B cell (primary cell): ENCODE measurements at regions not wholly inside any gene's neighbourhood (a gene's known extent, or its start where the extent isn't known, plus 50 kb on each side); places are given as distances from the start of the nearest gene placed in this dataset.

ENCODE experiments used
- ATAC-seq: fragments of 200-7000 bp; cut with Tn5 transposase; one replicate; pipeline ENCODE4 v1.10.0; 2021; ENCODE audit warnings: low read depth, mild to moderate bottlenecking, moderate number of reproducible peaks, moderate library complexity
- CTCF ChIA-PET: fragments of 350-600 bp; sonication (Branson Sonifier 250); formaldehyde crosslinking; loops from one replicate; lab custom pipeline; 2021; ENCODE audit warnings: antibody characterized with exemption, inconsistent platforms; lab: Charles Lee
- POLR2A ChIA-PET: fragments of 350-600 bp; sonication (Branson Sonifier 250); formaldehyde crosslinking; loops from one replicate; lab custom pipeline; 2021; ENCODE audit warnings: antibody characterized with exemption; lab: Charles Lee
- DNase-seq: peaks from one replicate; pipeline ENCODE4 v3.0.0; 2013
- H2AFZ ChIP-seq: 2 replicates; pipeline ENCODE4 v1.6.1; 2012; ENCODE audit warnings: mild to moderate bottlenecking, low read depth, low read length; ENCODE audit not compliant: insufficient read depth, poor library complexity, severe bottlenecking
- H3K27ac ChIP-seq, 2 donors: 1 replicate in 1 of 2; 2 replicates in 1 of 2; pipeline ENCODE4 v1.5.1; 2012 to 2013; ENCODE audit warnings: low read length in 2 of 2, mild to moderate bottlenecking in 2 of 2, moderate library complexity in 1 of 2
- H3K27me3 ChIP-seq, 4 experiments: fragments of 200-600 bp in 1 of 4; sonication (generic) in 1 of 4; replicated peaks in 1 of 4; 1 replicate in 2 of 4; 2 replicates in 2 of 4; pipeline versions ENCODE4 v1.6.1 to v1.7.0; 2013 to 2016; ENCODE audit warnings: low read length in 3 of 4, mild to moderate bottlenecking in 2 of 4, mixed read lengths in 1 of 4, moderate library complexity in 1 of 4; ENCODE audit not compliant: insufficient read depth in 4 of 4, control insufficient read depth in 3 of 4; ENCODE audit errors: control extremely low read depth in 1 of 4
- H3K36me3 ChIP-seq, 2 experiments: replicated peaks in 1 of 2; 1 replicate in 1 of 2; 2 replicates in 1 of 2; pipeline versions ENCODE4 v1.6.1 to v1.7.1; 2013; ENCODE audit warnings: low read length in 1 of 2; ENCODE audit not compliant: insufficient read depth in 2 of 2, control insufficient read depth in 1 of 2; ENCODE audit errors: control extremely low read depth in 1 of 2, extremely low read depth in 1 of 2
- H3K4me1 ChIP-seq, 2 donors: fragments of 200-600 bp in 1 of 2; sonication (generic) in 1 of 2; 1 replicate in 1 of 2; 2 replicates in 1 of 2; pipeline versions ENCODE4 v1.5.1 to v1.6.1; 2013 to 2017; ENCODE audit warnings: low read length in 2 of 2; ENCODE audit not compliant: control insufficient read depth in 2 of 2, insufficient read depth in 2 of 2
- H3K4me2 ChIP-seq: replicated peaks from 2 replicates; pipeline ENCODE3; 2012; ENCODE audit warnings: mild to moderate bottlenecking, low read depth, low read length; ENCODE audit not compliant: poor library complexity, severe bottlenecking
- H3K4me3 ChIP-seq, 5 experiments: fragments of 200-600 bp in 1 of 5; sonication (generic) in 1 of 5; 1 replicate in 3 of 5; 2 replicates in 2 of 5; pipeline versions ENCODE4 v1.5.1 to v1.7.0; 2011 to 2016; ENCODE audit warnings: low read length in 4 of 5, mild to moderate bottlenecking in 4 of 5, low read depth in 2 of 5, control low read depth in 1 of 5, moderate library complexity in 1 of 5; ENCODE audit not compliant: insufficient read depth in 1 of 5; ENCODE audit errors: control extremely low read depth in 1 of 5, extremely low read depth in 1 of 5
- H3K79me2 ChIP-seq: fragments of 200-600 bp; sonication (generic); one replicate; pipeline ENCODE4 v1.6.0; 2016; ENCODE audit warnings: low read length; ENCODE audit not compliant: control insufficient read depth, insufficient read depth
- H3K9ac ChIP-seq: fragments of 200-600 bp; sonication (generic); 2 replicates; pipeline ENCODE4 v1.6.1; 2017; ENCODE audit warnings: mild to moderate bottlenecking, low read length, moderate library complexity
- H3K9me3 ChIP-seq, 3 donors: one replicate each; pipeline versions ENCODE4 v1.6.1 to v1.7.1; 2013; ENCODE audit warnings: low read length in 2 of 3; ENCODE audit not compliant: control insufficient read depth in 2 of 3, insufficient read depth in 1 of 3; ENCODE audit errors: control extremely low read depth in 1 of 3
- H4K20me1 ChIP-seq: 2 replicates; pipeline ENCODE4 v1.6.0; 2012; ENCODE audit warnings: mild to moderate bottlenecking, low read length; ENCODE audit not compliant: insufficient read depth, control insufficient read depth, poor library complexity, severe bottlenecking
- H3K27ac Mint-ChIP-seq: one replicate; pipeline ENCODE4 v1.8.0; 2021; ENCODE audit warnings: mixed read lengths
- H3K27me3 Mint-ChIP-seq: one replicate; pipeline ENCODE4 v1.8.0; 2021; ENCODE audit warnings: mixed read lengths
- H3K4me1 Mint-ChIP-seq: one replicate; pipeline ENCODE4 v1.8.0; 2021; ENCODE audit warnings: mixed read lengths
- H3K4me3 Mint-ChIP-seq: one replicate; pipeline ENCODE4 v1.8.0; 2021; ENCODE audit warnings: mixed read lengths
- H3K9me3 Mint-ChIP-seq: one replicate; pipeline ENCODE4 v1.8.0; 2022; ENCODE audit warnings: mixed read lengths; ENCODE audit not compliant: insufficient read depth
- EZH2 ChIP-seq: IDR thresholded peaks from 2 replicates; pipeline ENCODE4 v1.6.1; 2012; ENCODE audit warnings: borderline replicate concordance, low read depth, mild to moderate bottlenecking, moderate library complexity, low read length; ENCODE audit not compliant: insufficient read depth, poor library complexity, severe bottlenecking
- WGBS: methylation state at CpG from one replicate; pipeline ENCODE4 v1.1.5; 2013; ENCODE audit warnings: missing lambda C conversion rate; ENCODE audit not compliant: insufficient coverage; 5-methylcytosine and 5-hydroxymethylcytosine counted together
- intact Hi-C: fragments of 100-400 bp; cut with micrococcal nuclease; formaldehyde crosslinking; loops from one replicate; pipeline ENCODE4 v1.10.0; 2022
- TF ChIP-seq, protein P1 (sequence below): fragments of 200-600 bp; IDR thresholded peaks from one replicate; pipeline ENCODE4 v1.8.0; 2022; ENCODE audit warnings: antibody characterized with exemption, mild to moderate bottlenecking

DNA sequence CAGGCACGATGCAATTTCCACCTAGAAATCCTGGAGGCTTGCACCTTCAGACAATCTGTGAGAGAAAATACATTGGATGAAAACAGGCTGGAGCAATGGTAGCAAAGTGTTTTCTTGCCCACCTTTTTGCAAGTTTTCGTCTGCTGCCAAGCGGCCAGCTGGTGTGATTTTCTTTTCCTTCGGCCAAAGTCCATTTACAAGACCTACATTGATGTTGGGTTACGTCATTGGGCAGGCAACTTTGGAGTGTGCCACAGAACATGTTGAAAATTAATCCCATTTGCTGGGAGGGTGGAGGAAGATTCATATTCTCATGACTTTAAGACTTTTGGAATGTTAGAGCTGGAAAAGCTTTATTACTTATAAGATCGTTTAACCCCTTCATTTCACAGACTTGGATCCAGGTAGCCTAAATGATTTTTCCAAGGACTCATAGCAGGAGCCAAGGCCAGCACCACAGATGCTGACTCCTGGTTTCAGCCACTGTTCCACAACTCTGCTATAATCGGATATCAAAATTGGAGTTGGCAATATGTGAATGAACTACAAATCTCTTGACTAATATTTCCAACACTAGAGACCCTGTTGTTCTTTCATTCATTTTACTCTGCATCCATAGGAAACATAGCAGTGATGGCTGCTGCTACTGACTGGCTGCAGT, 352.1 kb downstream of the RND3 start:
- DNase-seq (no peak), ATAC-seq (no peak)
- H3K36me3 ChIP-seq: no peaks in the 10 kb centered on the region
- TF ChIP-seq, protein P1, sequence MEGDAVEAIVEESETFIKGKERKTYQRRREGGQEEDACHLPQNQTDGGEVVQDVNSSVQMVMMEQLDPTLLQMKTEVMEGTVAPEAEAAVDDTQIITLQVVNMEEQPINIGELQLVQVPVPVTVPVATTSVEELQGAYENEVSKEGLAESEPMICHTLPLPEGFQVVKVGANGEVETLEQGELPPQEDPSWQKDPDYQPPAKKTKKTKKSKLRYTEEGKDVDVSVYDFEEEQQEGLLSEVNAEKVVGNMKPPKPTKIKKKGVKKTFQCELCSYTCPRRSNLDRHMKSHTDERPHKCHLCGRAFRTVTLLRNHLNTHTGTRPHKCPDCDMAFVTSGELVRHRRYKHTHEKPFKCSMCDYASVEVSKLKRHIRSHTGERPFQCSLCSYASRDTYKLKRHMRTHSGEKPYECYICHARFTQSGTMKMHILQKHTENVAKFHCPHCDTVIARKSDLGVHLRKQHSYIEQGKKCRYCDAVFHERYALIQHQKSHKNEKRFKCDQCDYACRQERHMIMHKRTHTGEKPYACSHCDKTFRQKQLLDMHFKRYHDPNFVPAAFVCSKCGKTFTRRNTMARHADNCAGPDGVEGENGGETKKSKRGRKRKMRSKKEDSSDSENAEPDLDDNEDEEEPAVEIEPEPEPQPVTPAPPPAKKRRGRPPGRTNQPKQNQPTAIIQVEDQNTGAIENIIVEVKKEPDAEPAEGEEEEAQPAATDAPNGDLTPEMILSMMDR: no peak
- no peaks in the 10 kb centered on the region for H3K4me1 ChIP-seq
- no peaks in the 10 kb centered on the region for H3K9me3 ChIP-seq
- CTCF ChIA-PET: no interaction called here
- no peaks in the 10 kb centered on the region for H3K9me3 Mint-ChIP-seq
- H3K9ac ChIP-seq: no peak overlapping the region
- H3K27ac Mint-ChIP-seq: no peak overlapping the region
- H3K27ac ChIP-seq: no peak overlapping the region
- intact Hi-C loops: no loop called here
- WGBS: 94% methylated on average over 5 of the region's 7 CpGs
- H2AFZ ChIP-seq: no peak overlapping the region
- H3K4me3 Mint-ChIP-seq: no peak overlapping the region
- no peaks in the 10 kb centered on the region for H3K27me3 Mint-ChIP-seq
- no peaks in the 10 kb centered on the region for H3K79me2 ChIP-seq
- no peaks in the 10 kb centered on the region for H3K4me1 Mint-ChIP-seq
- H3K4me2 ChIP-seq: no peak overlapping the region
- POLR2A ChIA-PET: no interaction called here
- no peak overlapping the region for H3K4me3 ChIP-seq
- no peaks in the 10 kb centered on the region for H4K20me1 ChIP-seq
- H3K27me3 ChIP-seq: no peaks in the 10 kb centered on the region

DNA sequence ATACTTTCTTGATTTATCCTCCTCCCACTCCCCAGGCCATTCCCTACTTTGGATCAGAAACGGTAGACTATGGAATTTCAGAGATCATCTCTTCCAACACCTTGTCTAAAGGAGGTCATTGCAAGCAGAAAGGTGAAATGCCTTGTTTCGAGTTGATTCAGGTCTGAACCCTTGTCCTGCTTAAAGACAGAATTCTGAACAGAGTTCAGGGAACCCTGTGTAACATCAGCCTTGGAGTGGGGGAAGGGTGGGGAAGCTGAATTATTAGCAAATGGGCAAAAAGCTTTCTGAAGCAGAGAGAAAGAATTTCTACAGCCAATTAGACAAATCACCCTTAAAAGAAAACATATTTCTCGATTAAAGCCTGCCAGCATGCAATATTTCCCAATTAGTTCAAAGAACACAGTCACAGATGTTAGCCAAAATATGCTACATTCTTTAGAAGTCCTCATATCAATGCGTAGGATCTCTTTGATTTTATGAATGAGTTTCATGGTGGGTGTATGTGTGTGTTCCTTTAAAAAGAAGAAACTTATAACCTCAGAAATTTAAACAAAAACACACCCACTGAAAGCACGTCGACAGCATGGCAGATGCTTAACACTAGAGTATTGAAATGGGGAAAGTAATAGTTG, 353.1 kb downstream of the RND3 start:
- Histone ChIP-seq H3K4me3 (no peak overlapping the region), H3K4me1 (no peaks in the 10 kb centered on the region), H3K79me2 (no peaks in the 10 kb centered on the region), H4K20me1 (no peaks in the 10 kb centered on the region), H3K27me3 (no peaks in the 10 kb centered on the region), H3K27ac (no peak overlapping the region), H3K9ac (no peak overlapping the region), H3K36me3 (no peaks in the 10 kb centered on the region), H3K4me2 (no peak overlapping the region), H3K9me3 (no peaks in the 10 kb centered on the region), H2AFZ (no peak overlapping the region)
- ATAC-seq (no peak), DNase-seq (no peak)
- CTCF ChIA-PET: no interaction called here
- Mint-ChIP-seq H3K4me1 (no peaks in the 10 kb centered on the region), H3K9me3 (no peaks in the 10 kb centered on the region), H3K4me3 (no peak overlapping the region), H3K27me3 (no peaks in the 10 kb centered on the region), H3K27ac (no peak overlapping the region)
- intact Hi-C loops: no loop called here
- 59% methylated on average over 2 of the region's 6 CpGs for WGBS
- TF ChIP-seq, protein P1: no peak
- no peak for TF ChIP-seq EZH2
- POLR2A ChIA-PET: no interaction called here
